ENCODE measurements at regions not wholly inside any gene's neighbourhood (a gene's known extent, or its start where the extent isn't known, plus 50 kb on each side); places are given as distances from the start of the nearest gene placed in this dataset.

DNA sequence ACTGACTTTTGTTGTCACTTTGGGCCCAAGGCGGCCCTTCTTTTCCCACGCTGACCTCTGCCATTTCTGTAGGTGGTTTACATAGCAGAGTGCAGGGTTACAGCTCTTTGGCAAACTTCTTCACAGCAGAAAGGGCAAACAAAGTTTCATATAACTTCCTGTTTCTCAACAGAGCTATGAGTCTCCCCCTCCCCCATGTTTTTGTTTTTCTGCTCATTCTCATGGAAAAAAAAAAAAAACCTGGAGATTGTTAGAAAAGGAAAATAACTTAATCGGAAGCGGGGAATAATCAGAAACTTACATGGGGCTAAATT is 342.0 kb upstream of the NR2F2 start:
- Histone ChIP-seq H3K9me3 (ENCODE audit: severe bottlenecking) (no peaks in the 10 kb centered on the region), H3K27ac (ENCODE audit: poor library complexity, severe bottlenecking) (no peak overlapping the region), H3K4me3 (ENCODE audit: severe bottlenecking) (no peak overlapping the region), H3K4me1 (ENCODE audit: insufficient read depth, poor library complexity, severe bottlenecking) (no peaks in the 10 kb centered on the region), H3K27me3 (ENCODE audit: insufficient read depth, poor library complexity, severe bottlenecking) (no peaks in the 10 kb centered on the region), H3K36me3 (ENCODE audit: low read depth) (no peaks in the 10 kb centered on the region)
- no peak for ATAC-seq (ENCODE audit: low read depth)
- TF ChIP-seq, protein P1, sequence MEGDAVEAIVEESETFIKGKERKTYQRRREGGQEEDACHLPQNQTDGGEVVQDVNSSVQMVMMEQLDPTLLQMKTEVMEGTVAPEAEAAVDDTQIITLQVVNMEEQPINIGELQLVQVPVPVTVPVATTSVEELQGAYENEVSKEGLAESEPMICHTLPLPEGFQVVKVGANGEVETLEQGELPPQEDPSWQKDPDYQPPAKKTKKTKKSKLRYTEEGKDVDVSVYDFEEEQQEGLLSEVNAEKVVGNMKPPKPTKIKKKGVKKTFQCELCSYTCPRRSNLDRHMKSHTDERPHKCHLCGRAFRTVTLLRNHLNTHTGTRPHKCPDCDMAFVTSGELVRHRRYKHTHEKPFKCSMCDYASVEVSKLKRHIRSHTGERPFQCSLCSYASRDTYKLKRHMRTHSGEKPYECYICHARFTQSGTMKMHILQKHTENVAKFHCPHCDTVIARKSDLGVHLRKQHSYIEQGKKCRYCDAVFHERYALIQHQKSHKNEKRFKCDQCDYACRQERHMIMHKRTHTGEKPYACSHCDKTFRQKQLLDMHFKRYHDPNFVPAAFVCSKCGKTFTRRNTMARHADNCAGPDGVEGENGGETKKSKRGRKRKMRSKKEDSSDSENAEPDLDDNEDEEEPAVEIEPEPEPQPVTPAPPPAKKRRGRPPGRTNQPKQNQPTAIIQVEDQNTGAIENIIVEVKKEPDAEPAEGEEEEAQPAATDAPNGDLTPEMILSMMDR (IDR thresholded peaks at IDR 0.05; ENCODE audit: poor library complexity, severe bottlenecking): no peak
- no peak for DNase-seq (ENCODE audit: low spot score)

DNA sequence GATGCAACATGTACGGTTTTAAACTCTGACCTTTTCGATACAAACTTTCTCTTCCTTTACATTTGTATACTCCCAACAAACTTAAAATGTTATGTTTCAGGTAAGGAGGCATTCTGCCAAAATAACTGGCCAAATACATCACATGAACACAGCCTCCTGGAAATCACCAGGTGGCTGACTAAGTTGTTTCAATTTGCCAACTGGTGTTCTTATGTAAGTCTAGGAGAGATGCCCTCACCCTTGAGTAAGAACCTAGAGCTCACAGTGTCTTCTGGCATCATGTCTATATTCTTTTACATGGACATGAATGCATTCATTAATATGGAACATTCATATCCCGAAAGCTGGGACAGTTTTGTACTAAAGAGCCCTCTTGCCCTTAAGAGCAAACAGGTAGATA is 341.1 kb upstream of the NR2F2 start:
- DNase-seq (ENCODE audit: low spot score) (no peak), ATAC-seq (ENCODE audit: low read depth) (no peak)
- no peak overlapping the region for H3K27ac ChIP-seq (ENCODE audit: poor library complexity, severe bottlenecking)
- TF ChIP-seq, protein P1 (IDR thresholded peaks at IDR 0.05; ENCODE audit: poor library complexity, severe bottlenecking): no peak
- H3K4me3 ChIP-seq (ENCODE audit: severe bottlenecking): no peak overlapping the region
- H3K9me3 ChIP-seq (ENCODE audit: severe bottlenecking): no peaks in the 10 kb centered on the region
- no peaks in the 10 kb centered on the region for H3K36me3 ChIP-seq (ENCODE audit: low read depth)
- H3K4me1 ChIP-seq (ENCODE audit: insufficient read depth, poor library complexity, severe bottlenecking): no peaks in the 10 kb centered on the region
- H3K27me3 ChIP-seq (ENCODE audit: insufficient read depth, poor library complexity, severe bottlenecking): no peaks in the 10 kb centered on the region

- no peaks in the 10 kb centered on the region for H3K27me3 ChIP-seq (ENCODE audit: insufficient read depth, poor library complexity, severe bottlenecking)
- H3K27ac ChIP-seq (ENCODE audit: poor library complexity, severe bottlenecking): no peak overlapping the region
- TF ChIP-seq, protein P1 (IDR thresholded peaks at IDR 0.05; ENCODE audit: poor library complexity, severe bottlenecking): no peak
- H3K4me1 ChIP-seq (ENCODE audit: insufficient read depth, poor library complexity, severe bottlenecking): peaks cover 1% of the 10 kb centered on the region
- H3K4me3 ChIP-seq (ENCODE audit: severe bottlenecking): no peak overlapping the region
- H3K9me3 ChIP-seq (ENCODE audit: severe bottlenecking): no peaks in the 10 kb centered on the region
- H3K36me3 ChIP-seq (ENCODE audit: low read depth): no peaks in the 10 kb centered on the region
- DNase-seq (ENCODE audit: low spot score) (no peak), ATAC-seq (ENCODE audit: low read depth) (no peak)
Measured at GRCh38 chr15:95990833-95991232, 339.7 kb upstream of the NR2F2 start.

DNA sequence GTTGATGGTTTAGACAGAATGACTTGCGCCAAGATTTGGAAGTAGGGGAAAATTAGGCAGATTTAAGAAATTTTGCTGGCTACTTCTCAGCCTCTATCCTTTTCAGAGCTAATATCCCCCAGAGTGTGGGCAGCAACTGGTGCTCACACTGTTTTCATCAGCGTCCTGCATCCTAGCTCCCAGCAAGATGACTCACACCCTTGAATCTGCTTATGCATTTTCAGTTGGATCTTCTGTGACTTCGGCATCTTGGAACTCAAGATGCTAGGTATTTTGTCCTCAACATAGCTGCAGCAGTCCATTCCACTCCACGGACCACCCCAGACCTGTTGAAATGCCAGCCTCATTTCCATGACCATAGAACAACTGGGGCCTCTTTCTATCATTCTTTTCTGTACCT is 336.1 kb upstream of the NR2F2 start:
- ATAC-seq (ENCODE audit: low read depth): no peak
- no peak for DNase-seq (ENCODE audit: low spot score)
- TF ChIP-seq, protein P1 (IDR thresholded peaks at IDR 0.05; ENCODE audit: poor library complexity, severe bottlenecking): no peak
- H3K27ac ChIP-seq (ENCODE audit: poor library complexity, severe bottlenecking): no peak overlapping the region
- no peak overlapping the region for H3K4me3 ChIP-seq (ENCODE audit: severe bottlenecking)
- H3K4me1 ChIP-seq (ENCODE audit: insufficient read depth, poor library complexity, severe bottlenecking): peaks cover 8% of the 10 kb centered on the region
- no peaks in the 10 kb centered on the region for H3K9me3 ChIP-seq (ENCODE audit: severe bottlenecking)
- no peaks in the 10 kb centered on the region for H3K36me3 ChIP-seq (ENCODE audit: low read depth)
- H3K27me3 ChIP-seq (ENCODE audit: insufficient read depth, poor library complexity, severe bottlenecking): no peaks in the 10 kb centered on the region

- TF ChIP-seq, protein P1 (IDR thresholded peaks at IDR 0.05; ENCODE audit: poor library complexity, severe bottlenecking): no peak
- Histone ChIP-seq H3K4me1 (ENCODE audit: insufficient read depth, poor library complexity, severe bottlenecking) (peaks cover 8% of the 10 kb centered on the region), H3K27me3 (ENCODE audit: insufficient read depth, poor library complexity, severe bottlenecking) (no peaks in the 10 kb centered on the region), H3K4me3 (ENCODE audit: severe bottlenecking) (no peak overlapping the region), H3K27ac (ENCODE audit: poor library complexity, severe bottlenecking) (no peak overlapping the region), H3K9me3 (ENCODE audit: severe bottlenecking) (no peaks in the 10 kb centered on the region), H3K36me3 (ENCODE audit: low read depth) (no peaks in the 10 kb centered on the region)
- DNase-seq (ENCODE audit: low spot score) (no peak), ATAC-seq (ENCODE audit: low read depth) (peak; percentile 58; the same call in 2 of the 3 replicates)
Measured at GRCh38 chr15:95995375-95996168, 334.9 kb upstream of the NR2F2 start.
